HCT116 (cell line): ENCODE measurements at regions not wholly inside any gene's neighbourhood (a gene's known extent, or its start where the extent isn't known, plus 50 kb on each side); places are given as distances from the start of the nearest gene placed in this dataset.

ENCODE experiments used
- ATAC-seq: fragments of 200-7000 bp; cut with Tn5 transposase; 2 replicates; pipeline ENCODE4 v1.9.1; 2020; ENCODE audit warnings: mild to moderate bottlenecking, moderate library complexity
- BruUV-seq: library from RNA; stranded (reverse); fragments of 400-500 nt; replicated peaks from 2 replicates; lab custom pipeline; 2021; lab: Mats Ljungman, UMichigan
- CTCF ChIA-PET: fragments of 300-600 bp; sonication (Branson Sonifier 250); formaldehyde crosslinking; loops from one replicate; lab custom pipeline; 2021; ENCODE audit warnings: antibody characterized with exemption; lab: Charles Lee
- POLR2A ChIA-PET: fragments of 300-600, 350-600 bp; sonication (Branson Sonifier 250); formaldehyde crosslinking; loops from one replicate; lab custom pipeline; 2021; ENCODE audit warnings: antibody characterized with exemption; lab: Charles Lee
- RAD21 ChIA-PET, 2 experiments: fragments of 300-600 bp; sonication (Branson Sonifier 250); formaldehyde crosslinking; loops; one replicate each; lab custom pipeline; 2023; ENCODE audit warnings: low total read pairs in 2 of 2; ENCODE audit not compliant: uncharacterized antibody in 2 of 2, unreplicated experiment in 2 of 2, low non-redundant PET in 1 of 2; lab: Charles Lee
- DNase-seq: peaks from one replicate; pipeline ENCODE4 v3.0.0-alpha.2; 2010; ENCODE audit warnings: low read depth, low spot score
- H2AFZ ChIP-seq: fragments of 200-600 bp; shearing (Covaris generic), sonication (generic); 2 replicates; pipeline ENCODE4 v1.6.1; 2017; ENCODE audit warnings: low read depth, mixed run types, mixed read lengths, antibody characterized with exemption, low read length; ENCODE audit not compliant: poor library complexity, severe bottlenecking
- H3K27ac ChIP-seq: 2 replicates; pipeline ENCODE4 v1.5.1; 2012; ENCODE audit warnings: low read depth, low read length
- H3K27me3 ChIP-seq: fragments of 200-600 bp; sonication (generic); 2 replicates; pipeline ENCODE4 v1.6.1; 2016; ENCODE audit warnings: mixed run types, low read length, mixed read lengths; ENCODE audit not compliant: insufficient read depth
- H3K36me3 ChIP-seq, 2 experiments: fragments of 200-500 bp in 1 of 2; fragments of 200-600 bp in 1 of 2; sonication (Bioruptor generic) in 1 of 2; sonication (generic) in 1 of 2; 2 replicates each; pipeline versions ENCODE4 v1.5.1 to v1.6.1; 2014 to 2016; ENCODE audit warnings: low read length in 2 of 2, inconsistent platforms in 1 of 2, mixed read lengths in 1 of 2, mixed run types in 1 of 2; ENCODE audit not compliant: insufficient read depth in 2 of 2, control insufficient read depth in 1 of 2
- H3K4me1 ChIP-seq, 2 experiments: fragments of 200-600 bp in 1 of 2; sonication (generic) in 1 of 2; 2 replicates each; pipeline versions ENCODE4 v1.5.1 to v1.6.1; 2012 to 2017; ENCODE audit warnings: low read length in 2 of 2, inconsistent platforms in 1 of 2, mild to moderate bottlenecking in 1 of 2, mixed read lengths in 1 of 2, mixed run types in 1 of 2, moderate library complexity in 1 of 2; ENCODE audit not compliant: insufficient read depth in 2 of 2, control insufficient read depth in 1 of 2
- H3K4me2 ChIP-seq: fragments of 200-600 bp; sonication (generic); 2 replicates; pipeline ENCODE4 v1.6.1; 2017; ENCODE audit warnings: mixed run types, low read length, mixed read lengths
- H3K4me3 ChIP-seq, 2 experiments: fragments of 200-600 bp in 1 of 2; sonication (generic) in 1 of 2; replicated peaks in 1 of 2; 2 replicates each; pipeline ENCODE4 v1.5.1; 2011 to 2016; ENCODE audit warnings: low read length in 2 of 2, control low read depth in 1 of 2, low read depth in 1 of 2, mild to moderate bottlenecking in 1 of 2, mixed read lengths in 1 of 2, mixed run types in 1 of 2
- H3K79me2 ChIP-seq: fragments of 200-600 bp; sonication (generic); 2 replicates; pipeline ENCODE4 v1.6.1; 2017; ENCODE audit warnings: mild to moderate bottlenecking, mixed run types, low read length, moderate library complexity, mixed read lengths; ENCODE audit not compliant: insufficient read depth
- H3K9ac ChIP-seq: fragments of 200-600 bp; sonication (generic); 2 replicates; pipeline ENCODE4 v1.6.1; 2016; ENCODE audit warnings: low read length, mixed read lengths
- H3K9me2 ChIP-seq: fragments of 200-600 bp; sonication (generic), shearing (Covaris generic); 2 replicates; pipeline ENCODE4 v1.6.1; 2017; ENCODE audit warnings: mixed run types, mild to moderate bottlenecking, moderate library complexity; ENCODE audit not compliant: insufficient read depth
- H3K9me3 ChIP-seq, 2 experiments: fragments of 200-500 bp in 1 of 2; fragments of 200-600 bp in 1 of 2; sonication (Bioruptor generic) in 1 of 2; sonication (generic) in 1 of 2; 2 replicates each; pipeline ENCODE4 v1.6.1; 2014 to 2017; ENCODE audit warnings: low read length in 2 of 2, mixed read lengths in 2 of 2, inconsistent platforms in 1 of 2, low read depth in 1 of 2, mild to moderate bottlenecking in 1 of 2, mixed run types in 1 of 2, moderate library complexity in 1 of 2; ENCODE audit not compliant: control insufficient read depth in 1 of 2, insufficient read depth in 1 of 2
- H4K20me1 ChIP-seq: fragments of 200-600 bp; sonication (generic), shearing (Covaris generic); 2 replicates; pipeline ENCODE4 v1.6.1; 2017; ENCODE audit warnings: mixed run types, mild to moderate bottlenecking, moderate library complexity; ENCODE audit not compliant: insufficient read depth
- CBX3 ChIP-seq: IDR thresholded peaks from 2 replicates; pipeline ENCODE4 v1.6.1; 2012; ENCODE audit warnings: low read depth
- CEBPB ChIP-seq: IDR thresholded peaks from 2 replicates; pipeline ENCODE4 v1.6.1; 2012; ENCODE audit warnings: low read depth
- CTCF ChIP-seq, 3 experiments: fragments of 200-600 bp in 1 of 3; sonication (generic) in 1 of 3; IDR thresholded peaks in 2 of 3; conservative IDR thresholded peaks in 1 of 3; 2 replicates each; pipeline ENCODE4 v1.5.1; 2012 to 2017; ENCODE audit warnings: low read depth in 2 of 3, low read length in 2 of 3, antibody characterized with exemption in 1 of 3, borderline replicate concordance in 1 of 3, control low read depth in 1 of 3, mild to moderate bottlenecking in 1 of 3, mixed read lengths in 1 of 3, mixed run types in 1 of 3, moderate library complexity in 1 of 3; ENCODE audit not compliant: insufficient read depth in 1 of 3
- ELF1 ChIP-seq: IDR thresholded peaks from 2 replicates; pipeline ENCODE4 v1.6.1; 2012; ENCODE audit warnings: low read depth, borderline replicate concordance
- EZH2 ChIP-seq: fragments of 200-600 bp; sonication (generic); IDR thresholded peaks from 2 replicates; pipeline ENCODE4 v1.6.1; 2017; ENCODE audit warnings: antibody characterized with exemption, mixed run types
- EZH2phosphoT487 ChIP-seq: fragments of 200-600 bp; IDR thresholded peaks from 2 replicates; pipeline ENCODE4 v1.6.1; 2018; ENCODE audit warnings: antibody characterized with exemption, borderline replicate concordance
- FOSL1 ChIP-seq: IDR thresholded peaks from 2 replicates; pipeline ENCODE4 v1.6.1; 2012; ENCODE audit warnings: low read depth
- JUND ChIP-seq: IDR thresholded peaks from 2 replicates; pipeline ENCODE4 v1.6.1; 2012
- MAX ChIP-seq: IDR thresholded peaks from 2 replicates; pipeline ENCODE4 v1.6.1; 2012
- POLR2A ChIP-seq: IDR thresholded peaks from 2 replicates; pipeline ENCODE4 v1.7.0; 2011; ENCODE audit warnings: borderline replicate concordance; ENCODE audit not compliant: insufficient read depth, insufficient read length; ENCODE audit errors: extremely low read depth
- POLR2AphosphoS5 ChIP-seq: IDR thresholded peaks from 2 replicates; pipeline ENCODE4 v1.6.1; 2011; ENCODE audit warnings: mild to moderate bottlenecking, low read depth, low read length, moderate library complexity
- REST ChIP-seq: IDR thresholded peaks from 2 replicates; pipeline ENCODE4 v1.6.1; 2012; ENCODE audit warnings: low read depth
- SP1 ChIP-seq: IDR thresholded peaks from 2 replicates; pipeline ENCODE4 v1.6.1; 2012; ENCODE audit warnings: low read depth
- SRF ChIP-seq: IDR thresholded peaks from 2 replicates; pipeline ENCODE4 v1.6.1; 2012; ENCODE audit warnings: low read depth
- TCF7L2 ChIP-seq: IDR thresholded peaks from 2 replicates; pipeline ENCODE4 v1.7.0; 2011; ENCODE audit warnings: borderline replicate concordance, inconsistent platforms; ENCODE audit not compliant: insufficient read depth, insufficient read length; ENCODE audit errors: extremely low read depth
- YY1 ChIP-seq: IDR thresholded peaks from 2 replicates; pipeline ENCODE4 v1.6.1; 2011; ENCODE audit warnings: low read length, low read depth, moderate library complexity, mild to moderate bottlenecking; ENCODE audit not compliant: insufficient replicate concordance; ENCODE audit errors: extremely low read depth
- ZFX ChIP-seq: fragments of 450-650 bp; IDR thresholded peaks from 2 replicates; pipeline ENCODE4 v1.6.1; 2017
- ZNF274 ChIP-seq: fragments of 200-500 bp; sonication (Bioruptor generic); IDR thresholded peaks from 2 replicates; pipeline ENCODE4 v1.6.1; 2014; ENCODE audit warnings: mild to moderate bottlenecking, low read depth, low read length, inconsistent platforms
- intact Hi-C: fragments of 100-400 bp; cut with micrococcal nuclease; formaldehyde crosslinking; loops from 2 replicates; pipeline ENCODE4 v1.10.0; 2022
- TF ChIP-seq, protein P1 (sequence below): IDR thresholded peaks from 2 replicates; pipeline ENCODE4 v1.6.1; 2011; ENCODE audit warnings: mild to moderate bottlenecking, low read length, moderate library complexity; ENCODE audit not compliant: insufficient replicate concordance; ENCODE audit errors: extremely low read depth
- TF ChIP-seq, protein P2 (sequence below): IDR thresholded peaks from 2 replicates; pipeline ENCODE4 v1.6.1; 2012

- ATAC-seq: no peak
- no peaks in the 10 kb centered on the region for H3K27me3 ChIP-seq
- H3K4me1 ChIP-seq: 0 out of 4 replicates have a peak, but pooled peaks cover 0 to 5% of the 10 kb centered on the region in 2 experiments
- H3K4me2 ChIP-seq: no peak overlapping the region
- TF ChIP-seq POLR2AphosphoS5 (no peak), SRF (no peak), CEBPB (no peak), CBX3 (no peak), ZNF274 (no peak), CTCF (IDR thresholded peaks at IDR 0.05 in 2 of 3, conservative IDR thresholded peaks at IDR 0.05 in 1 of 3; ENCODE audit: borderline replicate concordance in 1 of 3, insufficient read depth in 1 of 3, low read depth in 2 of 3, low read length in 2 of 3) (no peak), MAX (no peak), EZH2phosphoT487 (no peak), POLR2A (no peak), YY1 (no peak), TCF7L2 (no peak), ZFX (no peak), SP1 (no peak), EZH2 (no peak), ELF1 (no peak), JUND (no peak), REST (no peak), FOSL1 (no peak)
- TF ChIP-seq, protein P1, sequence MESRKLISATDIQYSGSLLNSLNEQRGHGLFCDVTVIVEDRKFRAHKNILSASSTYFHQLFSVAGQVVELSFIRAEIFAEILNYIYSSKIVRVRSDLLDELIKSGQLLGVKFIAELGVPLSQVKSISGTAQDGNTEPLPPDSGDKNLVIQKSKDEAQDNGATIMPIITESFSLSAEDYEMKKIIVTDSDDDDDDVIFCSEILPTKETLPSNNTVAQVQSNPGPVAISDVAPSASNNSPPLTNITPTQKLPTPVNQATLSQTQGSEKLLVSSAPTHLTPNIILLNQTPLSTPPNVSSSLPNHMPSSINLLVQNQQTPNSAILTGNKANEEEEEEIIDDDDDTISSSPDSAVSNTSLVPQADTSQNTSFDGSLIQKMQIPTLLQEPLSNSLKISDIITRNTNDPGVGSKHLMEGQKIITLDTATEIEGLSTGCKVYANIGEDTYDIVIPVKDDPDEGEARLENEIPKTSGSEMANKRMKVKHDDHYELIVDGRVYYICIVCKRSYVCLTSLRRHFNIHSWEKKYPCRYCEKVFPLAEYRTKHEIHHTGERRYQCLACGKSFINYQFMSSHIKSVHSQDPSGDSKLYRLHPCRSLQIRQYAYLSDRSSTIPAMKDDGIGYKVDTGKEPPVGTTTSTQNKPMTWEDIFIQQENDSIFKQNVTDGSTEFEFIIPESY: no peak
- TF ChIP-seq, protein P2, sequence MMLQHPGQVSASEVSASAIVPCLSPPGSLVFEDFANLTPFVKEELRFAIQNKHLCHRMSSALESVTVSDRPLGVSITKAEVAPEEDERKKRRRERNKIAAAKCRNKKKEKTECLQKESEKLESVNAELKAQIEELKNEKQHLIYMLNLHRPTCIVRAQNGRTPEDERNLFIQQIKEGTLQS: no peak
- TF ChIP-seq, all 23 proteins: peak for 0
- Histone ChIP-seq H3K27ac (no peak overlapping the region), H3K9me2 (no peaks in the 10 kb centered on the region), H3K9me3 (no peaks in the 10 kb centered on the region), H4K20me1 (no peaks in the 10 kb centered on the region), H3K36me3 (no peaks in the 10 kb centered on the region), H3K79me2 (no peaks in the 10 kb centered on the region), H3K9ac (no peak overlapping the region), H2AFZ (no peak overlapping the region), H3K4me3 (no peak overlapping the region)
- no peak for DNase-seq
- BruUV-seq: no TSS peak
- CTCF ChIA-PET: no interaction called here
- intact Hi-C loops: no loop called here
- RAD21 ChIA-PET: no interaction called here
- POLR2A ChIA-PET: no interaction called here
Observed at GRCh38 chr15:89400782-89401545, 66.3 kb upstream of the POLG start.
